ENCODE measurements at regions not wholly inside any gene's neighbourhood (a gene's known extent, or its start where the extent isn't known, plus 50 kb on each side); places are given as distances from the start of the nearest gene placed in this dataset.

DNA sequence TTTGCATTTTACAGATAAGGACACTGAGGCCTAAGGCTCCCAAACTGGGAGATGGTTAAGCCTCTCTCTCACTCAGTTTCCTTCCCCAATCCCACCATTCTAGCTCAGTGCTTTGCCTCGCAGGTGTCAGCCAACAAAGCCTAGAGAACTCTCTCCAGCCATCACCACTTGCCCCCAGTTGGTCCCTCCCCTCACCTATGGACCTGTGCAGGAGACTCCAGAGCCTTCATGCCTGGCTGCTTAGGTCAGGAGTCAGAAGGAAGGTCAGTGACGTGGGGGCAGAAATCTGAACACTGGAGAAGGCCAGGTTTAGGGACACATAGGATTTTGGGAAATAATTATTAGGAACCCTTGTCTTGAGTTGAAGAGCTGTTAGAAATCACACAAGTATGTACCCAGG lies 295.3 kb downstream of the PTPRU start:
- TF ChIP-seq, protein P1, sequence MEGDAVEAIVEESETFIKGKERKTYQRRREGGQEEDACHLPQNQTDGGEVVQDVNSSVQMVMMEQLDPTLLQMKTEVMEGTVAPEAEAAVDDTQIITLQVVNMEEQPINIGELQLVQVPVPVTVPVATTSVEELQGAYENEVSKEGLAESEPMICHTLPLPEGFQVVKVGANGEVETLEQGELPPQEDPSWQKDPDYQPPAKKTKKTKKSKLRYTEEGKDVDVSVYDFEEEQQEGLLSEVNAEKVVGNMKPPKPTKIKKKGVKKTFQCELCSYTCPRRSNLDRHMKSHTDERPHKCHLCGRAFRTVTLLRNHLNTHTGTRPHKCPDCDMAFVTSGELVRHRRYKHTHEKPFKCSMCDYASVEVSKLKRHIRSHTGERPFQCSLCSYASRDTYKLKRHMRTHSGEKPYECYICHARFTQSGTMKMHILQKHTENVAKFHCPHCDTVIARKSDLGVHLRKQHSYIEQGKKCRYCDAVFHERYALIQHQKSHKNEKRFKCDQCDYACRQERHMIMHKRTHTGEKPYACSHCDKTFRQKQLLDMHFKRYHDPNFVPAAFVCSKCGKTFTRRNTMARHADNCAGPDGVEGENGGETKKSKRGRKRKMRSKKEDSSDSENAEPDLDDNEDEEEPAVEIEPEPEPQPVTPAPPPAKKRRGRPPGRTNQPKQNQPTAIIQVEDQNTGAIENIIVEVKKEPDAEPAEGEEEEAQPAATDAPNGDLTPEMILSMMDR (IDR thresholded peaks at IDR 0.05) = no peak
- TF ChIP-seq POLR2A (IDR thresholded peaks at IDR 0.05) = no peak

Data from thyroid gland (tissue), 4 donors.